ENCODE measurements at regions not wholly inside any gene's neighbourhood (a gene's known extent, or its start where the extent isn't known, plus 50 kb on each side); places are given as distances from the start of the nearest gene placed in this dataset.

- DNase-seq (ENCODE audit: low read depth in 4 of 4, low spot score in 2 of 4), result no peak
Observed at GRCh38 chr12:127284021-127284420, 982.9 kb upstream of the TMEM132C start.

DNA sequence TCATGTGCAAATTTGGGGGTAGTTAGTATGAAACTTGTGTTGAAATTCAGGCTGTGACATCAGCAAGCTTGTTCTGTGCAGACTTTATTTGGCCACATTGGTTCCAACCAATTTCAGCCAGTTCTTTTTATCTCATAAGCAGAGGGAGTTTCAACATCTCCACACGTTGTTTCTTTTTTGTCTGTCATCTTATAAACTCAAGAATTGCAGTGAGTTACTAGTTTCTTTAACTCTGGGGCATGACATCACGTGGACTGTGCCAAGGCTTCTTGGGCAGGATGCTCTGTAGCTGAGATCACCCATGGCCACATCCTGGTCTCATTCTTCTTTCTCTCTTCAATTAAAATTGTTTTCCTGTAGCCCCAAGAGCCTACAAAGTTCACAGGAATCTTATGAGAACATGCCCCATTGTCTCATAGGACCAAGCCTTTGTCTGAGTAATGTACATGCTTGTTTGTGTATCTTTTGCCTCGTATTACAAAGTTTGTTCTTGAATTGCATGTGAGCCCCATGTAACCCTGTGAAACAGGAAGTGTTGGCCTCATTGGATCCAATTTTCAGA, 982.0 kb upstream of the TMEM132C start:
- DNase-seq (ENCODE audit: low read depth in 4 of 4, low spot score in 2 of 4), result no peak

DNA sequence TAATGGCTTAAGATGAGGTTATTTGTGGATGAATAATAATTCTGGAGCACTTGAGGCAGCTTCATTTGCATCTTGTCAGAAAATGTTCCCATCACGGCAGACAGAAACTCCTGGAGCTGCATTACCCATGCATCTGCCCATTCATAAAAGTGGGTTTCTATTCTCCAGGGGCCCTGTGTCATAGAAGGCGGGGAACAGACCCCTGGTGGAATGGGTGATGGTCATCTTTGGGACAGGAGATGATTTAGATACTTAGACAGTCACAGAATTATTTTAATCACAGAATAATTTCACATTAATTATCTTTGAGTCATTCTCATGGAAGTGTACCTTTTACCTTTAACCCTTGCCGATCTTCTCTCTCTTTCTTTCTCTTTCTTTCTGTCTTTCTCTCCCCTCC, 980.7 kb upstream of the TMEM132C start:
- no peak for DNase-seq (ENCODE audit: low read depth in 4 of 4, low spot score in 2 of 4)

DNA sequence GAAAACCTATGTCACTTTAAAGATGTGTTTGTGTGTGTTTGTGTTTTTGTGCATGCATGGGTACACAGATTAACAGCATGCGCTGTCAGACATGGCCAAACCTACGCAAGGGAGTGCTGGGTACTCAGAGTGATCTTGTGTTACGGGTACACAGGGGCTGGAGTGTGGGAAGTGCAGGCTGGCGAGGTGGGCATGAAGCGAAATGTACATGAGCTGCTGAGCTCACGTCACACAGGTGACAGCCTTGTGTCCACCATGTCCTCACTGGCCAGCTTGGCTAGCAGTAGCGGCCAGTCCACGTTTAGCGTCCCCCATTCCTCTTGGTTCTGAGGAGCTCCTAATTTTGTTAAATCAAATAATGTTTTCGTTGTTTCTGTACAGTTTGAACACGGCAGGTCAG, 979.7 kb upstream of the TMEM132C start:
- no peak for DNase-seq (ENCODE audit: low read depth in 4 of 4, low spot score in 2 of 4)

DNA sequence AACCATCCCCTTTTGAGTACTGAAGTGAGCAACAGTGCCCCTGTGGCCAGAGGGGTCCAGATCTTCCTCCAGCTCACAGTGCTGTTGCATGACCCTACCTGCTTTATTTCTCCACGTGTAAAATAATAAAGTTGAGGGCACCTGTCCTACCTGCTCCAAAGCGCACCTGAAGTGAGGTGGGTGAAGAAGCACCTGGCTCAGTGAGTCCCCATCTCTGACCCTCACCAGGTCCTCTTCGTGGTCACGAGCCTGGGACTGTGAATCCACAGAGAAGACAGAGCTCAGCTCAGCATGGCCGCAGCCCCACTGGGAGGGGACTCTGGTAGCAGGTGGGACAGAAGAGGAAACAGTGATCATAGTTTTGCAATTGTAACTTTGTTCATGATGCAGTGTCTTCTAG, 976.7 kb upstream of the TMEM132C start:
- no peak for DNase-seq (ENCODE audit: low read depth in 4 of 4, low spot score in 2 of 4)

- no peak for DNase-seq (ENCODE audit: low read depth in 4 of 4, low spot score in 2 of 4)
Observed at GRCh38 chr12:127292736-127293135, 974.2 kb upstream of the TMEM132C start.

DNA sequence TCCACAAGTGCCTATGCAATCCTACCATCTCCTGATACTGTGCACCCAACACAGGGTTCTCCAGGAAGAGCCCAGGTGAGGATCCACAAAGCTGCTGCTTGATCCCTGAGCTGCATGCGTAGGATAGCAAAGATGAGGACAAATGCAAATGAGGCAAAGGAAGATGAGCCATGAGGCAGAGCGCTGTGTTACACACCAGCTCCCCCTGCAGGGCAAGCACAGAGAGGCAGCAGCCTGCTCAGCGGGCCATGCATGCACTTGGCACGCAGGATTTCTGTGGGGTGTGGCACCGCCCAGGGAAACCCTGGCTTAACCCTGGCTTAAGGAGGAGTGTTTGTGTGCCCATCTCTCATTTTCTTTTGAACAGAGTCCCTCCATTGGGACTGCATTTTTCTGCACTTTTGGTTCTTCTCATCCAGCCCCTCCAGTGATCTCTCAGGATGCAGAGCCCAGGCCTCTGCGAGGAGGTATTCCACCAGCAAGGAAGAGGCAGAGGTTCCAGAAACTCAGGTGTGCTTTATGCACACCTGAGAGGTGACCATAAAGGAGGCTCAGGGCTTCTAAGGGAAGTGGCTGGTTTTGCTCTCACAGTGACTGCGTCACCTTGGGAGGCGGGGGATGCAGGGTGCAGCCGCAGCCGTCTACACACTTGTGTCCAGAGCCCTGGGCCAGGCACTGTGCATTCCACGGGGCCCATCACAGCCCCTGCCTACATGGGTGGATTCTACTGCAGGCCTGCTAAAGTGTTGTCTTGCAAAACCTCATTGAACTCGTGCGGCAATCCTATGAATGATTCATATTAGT, 973.3 kb upstream of the TMEM132C start:
- no peak for DNase-seq (ENCODE audit: low read depth in 4 of 4, low spot score in 2 of 4)

- DNase-seq (ENCODE audit: low read depth in 4 of 4, low spot score in 2 of 4), result no peak
Observed at GRCh38 chr12:127294651-127295210, 972.2 kb upstream of the TMEM132C start.

DNA sequence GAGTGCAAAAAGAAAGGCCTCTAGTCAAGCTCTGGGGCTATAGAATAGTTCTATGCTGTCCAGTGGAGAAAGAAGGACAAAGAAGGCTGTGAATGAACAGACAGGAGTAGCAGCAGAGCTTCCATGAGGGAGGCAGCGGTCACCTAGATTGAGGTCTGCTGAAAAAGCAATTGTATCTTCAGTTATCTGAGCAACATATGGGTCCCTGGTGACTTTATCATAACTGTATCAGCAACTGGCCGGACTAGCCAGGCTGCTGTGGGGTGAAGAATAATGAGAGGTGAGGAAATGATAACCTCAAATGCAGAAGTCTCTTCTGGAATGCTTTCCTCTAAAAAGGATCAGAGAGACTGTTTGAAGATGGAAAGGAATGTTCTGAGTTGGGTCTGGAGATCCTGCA, 971.3 kb upstream of the TMEM132C start:
- DNase-seq (ENCODE audit: low read depth in 4 of 4, low spot score in 2 of 4), result no peak

DNA sequence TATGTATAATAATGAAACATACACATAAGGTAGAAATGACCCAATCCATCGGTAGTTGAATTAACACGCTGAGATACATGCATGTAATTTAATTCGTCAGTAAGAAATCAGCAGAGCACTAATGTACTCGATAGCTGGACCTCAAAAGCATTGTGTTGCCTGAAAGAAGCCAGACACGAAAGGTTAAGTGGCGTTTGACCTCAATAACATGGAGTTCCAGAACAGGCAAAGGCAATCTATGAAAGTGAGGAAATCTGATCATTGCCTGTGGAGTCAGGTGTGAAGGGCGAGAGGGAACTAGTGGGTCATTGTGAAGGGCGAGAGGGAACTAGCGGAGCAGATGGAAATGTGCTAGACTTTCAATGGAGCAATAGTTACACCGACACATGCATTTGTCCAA, 970.4 kb upstream of the TMEM132C start:
- no peak for DNase-seq (ENCODE audit: low read depth in 4 of 4, low spot score in 2 of 4)

DNA sequence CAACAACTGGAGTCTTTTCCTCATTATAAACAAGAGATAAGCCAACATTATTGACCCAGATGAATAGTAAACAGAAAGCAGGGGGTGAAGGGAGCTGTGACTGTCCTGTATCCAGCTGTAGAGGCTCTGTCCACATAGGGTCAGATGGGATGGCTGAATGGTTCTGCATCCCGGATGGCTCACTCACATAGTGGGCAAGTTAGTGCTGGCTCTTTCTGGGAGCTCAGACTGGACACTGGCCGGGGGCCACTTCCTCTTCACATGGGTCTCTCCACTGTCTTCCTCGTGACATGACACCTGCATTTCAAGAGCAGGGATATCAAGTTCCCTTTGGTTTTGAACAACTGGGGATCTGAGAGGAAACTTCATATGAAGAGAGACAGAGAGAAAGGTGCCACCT, 969.6 kb upstream of the TMEM132C start:
- no peak for DNase-seq (ENCODE audit: low read depth in 4 of 4, low spot score in 2 of 4)

- no peak for DNase-seq (ENCODE audit: low read depth in 4 of 4, low spot score in 2 of 4)
Observed at GRCh38 chr12:127300075-127300474, 966.9 kb upstream of the TMEM132C start.

GRCh38 chr12:127300753-127301152, 966.2 kb upstream of the TMEM132C start:
- no peak for DNase-seq (ENCODE audit: low read depth in 4 of 4, low spot score in 2 of 4)

GRCh38 chr12:127301876-127302275, 965.1 kb upstream of the TMEM132C start:
- no peak for DNase-seq (ENCODE audit: low read depth in 4 of 4, low spot score in 2 of 4)

DNA sequence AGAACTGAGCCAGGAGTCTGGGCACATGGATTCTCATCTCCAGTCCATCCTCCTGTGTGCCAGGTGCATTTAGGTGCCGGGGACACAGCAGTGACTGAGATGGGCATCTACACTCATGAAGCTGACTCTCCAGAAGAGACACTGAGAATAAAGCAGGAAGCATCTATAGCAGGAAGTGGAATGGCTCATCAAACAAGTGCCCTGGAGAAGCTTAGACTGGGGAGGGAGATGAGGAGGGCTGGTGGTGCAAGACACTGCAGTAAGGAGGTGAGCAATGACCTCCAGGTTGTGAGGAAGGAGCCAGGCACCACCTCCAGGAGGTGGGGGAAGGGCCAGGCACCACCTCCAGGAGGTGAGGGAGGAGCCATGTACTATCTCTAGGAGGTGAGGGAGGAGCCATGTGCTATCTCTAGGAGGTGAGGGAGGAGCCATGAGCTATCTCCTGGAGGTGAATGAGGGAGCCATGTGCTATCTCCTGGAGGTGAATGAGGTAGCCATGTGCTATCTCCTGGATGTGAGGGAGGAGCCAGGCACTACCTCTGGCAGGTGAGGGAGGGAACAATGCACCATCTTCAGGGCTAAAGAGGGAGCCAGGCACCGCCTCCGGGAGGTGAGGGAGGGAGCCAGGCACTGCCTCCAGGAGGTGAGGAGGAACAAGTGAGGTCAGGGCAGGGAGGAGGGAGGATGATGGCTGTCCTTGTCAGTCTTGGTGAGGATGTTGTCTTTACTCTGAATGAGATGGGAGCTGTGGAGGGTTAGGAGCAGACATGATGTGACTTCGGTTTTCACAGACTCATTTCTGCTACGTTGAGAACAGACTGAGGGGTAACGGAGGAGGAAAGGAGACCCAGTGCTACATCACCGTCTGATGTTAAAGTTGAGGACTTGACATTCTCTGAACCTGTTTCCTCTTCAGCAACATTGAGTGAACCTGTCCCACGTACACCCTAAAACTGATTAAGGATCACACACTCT, 961.9 kb upstream of the TMEM132C start:
- no peak for DNase-seq (ENCODE audit: low read depth in 4 of 4, low spot score in 2 of 4)

- DNase-seq (ENCODE audit: low read depth in 4 of 4, low spot score in 2 of 4), result no peak
Observed at GRCh38 chr12:127306604-127307215, 960.3 kb upstream of the TMEM132C start.

GRCh38 chr12:127307528-127307927, 959.4 kb upstream of the TMEM132C start:
- no peak for DNase-seq (ENCODE audit: low read depth in 4 of 4, low spot score in 2 of 4)

DNA sequence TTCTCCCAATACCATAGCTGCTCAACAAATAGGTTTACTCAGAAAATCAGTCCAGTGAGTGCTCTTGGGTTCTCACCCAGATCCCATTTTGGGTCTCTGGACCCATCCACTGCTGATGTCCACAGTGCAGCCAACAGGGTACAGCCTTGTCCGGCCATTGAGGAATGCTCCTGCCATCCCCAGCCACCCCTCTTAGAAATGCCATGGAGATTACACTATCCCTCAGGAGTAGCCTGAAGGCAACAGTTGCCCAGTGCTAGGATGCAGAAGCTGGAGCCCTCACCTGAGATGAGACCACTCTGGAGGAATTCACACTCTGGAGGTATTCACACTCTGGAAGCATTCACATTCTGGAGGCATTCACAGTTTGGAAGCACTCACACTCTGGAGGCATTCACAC, 958.8 kb upstream of the TMEM132C start:
- no peak for DNase-seq (ENCODE audit: low read depth in 4 of 4, low spot score in 2 of 4)

GRCh38 chr12:127310548-127310947, 956.4 kb upstream of the TMEM132C start:
- no peak for DNase-seq (ENCODE audit: low read depth in 4 of 4, low spot score in 2 of 4)

- DNase-seq (ENCODE audit: low read depth in 4 of 4, low spot score in 2 of 4), result no peak
Observed at GRCh38 chr12:127311720-127312364, 955.1 kb upstream of the TMEM132C start.

All from left renal cortex interstitium (tissue), 4 donors.